Activated naive CD8-positive, alpha-beta T cell treated with anti-CD3 and anti-CD28 coated beads, Interleukin-2, amount 50 U/mL, for 24 hours (primary cell): ENCODE measurements at regions not wholly inside any gene's neighbourhood (a gene's known extent, or its start where the extent isn't known, plus 50 kb on each side); places are given as distances from the start of the nearest gene placed in this dataset.
"Not testable (repeated sequence)": the region's sequence is repeated elsewhere in the genome, so short reads cannot be mapped to it uniquely, and the experiment has no call there.

Source experiments
- ATAC-seq: fragments of 150-1000 bp; cut with Tn5 transposase; one replicate; pipeline ENCODE4 v1.10.0; 2021
- DNase-seq: peaks from one replicate; pipeline ENCODE4 v3.0.0; 2021
- H3K27ac Mint-ChIP-seq: one replicate; pipeline ENCODE4 v1.8.0; 2021; ENCODE audit warnings: mild to moderate bottlenecking, mixed read lengths
- H3K27me3 Mint-ChIP-seq: one replicate; pipeline ENCODE4 v1.8.0; 2021; ENCODE audit warnings: mixed read lengths
- H3K36me3 Mint-ChIP-seq: one replicate; pipeline ENCODE4 v1.8.0; 2021; ENCODE audit warnings: low read depth, mixed read lengths
- H3K4me1 Mint-ChIP-seq: one replicate; pipeline ENCODE4 v1.8.0; 2021; ENCODE audit warnings: mixed read lengths
- H3K4me3 Mint-ChIP-seq: one replicate; pipeline ENCODE4 v1.8.0; 2021; ENCODE audit warnings: mild to moderate bottlenecking, moderate library complexity, mixed read lengths
- H3K9me3 Mint-ChIP-seq: one replicate; pipeline ENCODE4 v1.8.0; 2021; ENCODE audit warnings: mixed read lengths

DNA sequence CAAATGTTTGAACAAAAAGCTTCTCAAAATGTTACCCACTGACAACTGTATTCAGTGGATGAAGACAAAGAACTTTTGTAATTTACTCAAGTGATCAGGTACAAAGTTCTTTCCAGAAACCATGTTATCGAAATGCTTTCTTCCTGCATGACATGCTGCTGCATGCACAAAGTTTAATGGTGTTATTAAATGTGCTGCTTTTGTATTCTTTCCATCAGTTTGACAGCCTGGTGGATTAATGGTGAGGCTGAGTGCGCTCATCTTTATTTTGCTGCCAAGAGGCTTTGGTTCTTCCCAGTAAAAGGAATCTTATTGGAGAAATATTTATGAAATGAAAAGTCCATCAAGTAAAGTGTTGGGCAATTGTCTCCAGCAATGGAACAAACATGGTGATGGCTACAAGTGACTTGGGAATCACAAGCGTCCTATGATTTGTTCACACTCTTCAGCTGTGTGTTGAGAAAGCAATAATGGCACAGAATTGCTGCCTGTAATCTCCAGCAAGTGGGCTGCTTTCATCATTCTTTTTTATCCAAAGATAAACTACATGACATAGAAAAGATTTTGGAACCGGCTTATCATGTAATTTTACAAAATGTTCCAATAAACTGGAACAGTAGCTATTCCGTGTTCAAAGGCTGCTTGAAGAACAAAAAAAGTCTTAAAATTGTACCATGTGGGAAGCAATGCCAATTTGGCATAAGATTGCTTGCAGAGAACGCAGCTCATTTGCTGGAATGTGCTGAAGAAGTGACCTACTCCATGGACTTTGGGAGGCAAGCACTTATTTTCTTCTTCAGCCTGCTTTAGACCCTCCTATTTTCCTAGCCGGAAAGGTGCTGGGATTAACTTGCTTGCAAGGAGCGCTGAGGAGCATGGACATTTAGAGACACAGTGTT, 153.1 kb downstream of the HSD17B3 start:
- Mint-ChIP-seq H3K27ac (no peak overlapping the region), H3K4me3 (no peak overlapping the region), H3K4me1 (peaks cover 34% of the 10 kb centered on the region), H3K9me3 (no peaks in the 10 kb centered on the region), H3K36me3 (no peaks in the 10 kb centered on the region), H3K27me3 (peaks cover 43% of the 10 kb centered on the region)
- DNase-seq (no peak), ATAC-seq (no peak)

DNA sequence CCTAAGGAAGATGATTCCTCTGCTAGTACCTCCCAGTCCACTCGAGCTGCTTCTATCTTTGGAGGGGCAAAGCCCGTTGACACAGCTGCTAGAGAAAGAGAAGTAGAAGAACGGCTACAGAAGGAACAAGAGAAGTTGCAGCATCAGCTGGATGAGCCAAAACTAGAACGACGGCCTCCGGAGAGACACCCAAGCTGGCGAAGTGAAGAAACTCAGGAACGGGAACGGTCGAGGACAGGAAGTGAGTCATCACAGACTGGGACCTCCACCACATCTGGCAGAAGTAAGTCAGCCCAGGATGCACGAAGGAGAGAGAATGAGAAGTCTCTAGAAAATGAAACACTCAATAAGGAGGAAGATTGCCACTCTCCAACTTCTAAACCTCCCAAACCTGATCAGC, 154.9 kb downstream of the HSD17B3 start:
- Mint-ChIP-seq H3K4me1 (peaks cover 31% of the 10 kb centered on the region), H3K27me3 (peaks cover 39% of the 10 kb centered on the region)
- not testable (repeated sequence) for H3K4me3 Mint-ChIP-seq, ATAC-seq, H3K36me3 Mint-ChIP-seq, H3K9me3 Mint-ChIP-seq, H3K27ac Mint-ChIP-seq, DNase-seq

DNA sequence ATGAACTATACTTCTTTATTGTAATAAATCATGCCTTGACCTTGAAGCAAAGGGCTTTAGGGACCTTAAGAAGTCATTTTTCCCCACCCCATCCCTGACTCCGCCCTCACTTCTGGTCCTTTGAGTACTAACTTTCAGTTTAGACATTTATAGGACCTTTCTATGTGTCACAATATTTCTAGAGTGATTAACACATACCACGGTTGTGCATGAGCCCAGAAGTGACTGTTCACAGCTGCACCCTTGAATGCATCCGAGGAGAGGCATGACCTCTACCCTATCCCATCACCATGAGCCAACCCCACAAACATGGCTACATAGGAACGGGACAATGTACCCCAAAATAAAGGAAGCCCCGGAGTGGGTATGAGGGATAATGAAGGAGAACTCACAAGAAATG, 160.3 kb downstream of the HSD17B3 start:
- Mint-ChIP-seq H3K27me3 (peaks cover 11% of the 10 kb centered on the region), H3K4me3 (no peak overlapping the region), H3K27ac (no peak overlapping the region), H3K4me1 (peaks cover 8% of the 10 kb centered on the region), H3K9me3 (no peaks in the 10 kb centered on the region), H3K36me3 (no peaks in the 10 kb centered on the region)
- DNase-seq (no peak), ATAC-seq (peak; percentile 28)

DNA sequence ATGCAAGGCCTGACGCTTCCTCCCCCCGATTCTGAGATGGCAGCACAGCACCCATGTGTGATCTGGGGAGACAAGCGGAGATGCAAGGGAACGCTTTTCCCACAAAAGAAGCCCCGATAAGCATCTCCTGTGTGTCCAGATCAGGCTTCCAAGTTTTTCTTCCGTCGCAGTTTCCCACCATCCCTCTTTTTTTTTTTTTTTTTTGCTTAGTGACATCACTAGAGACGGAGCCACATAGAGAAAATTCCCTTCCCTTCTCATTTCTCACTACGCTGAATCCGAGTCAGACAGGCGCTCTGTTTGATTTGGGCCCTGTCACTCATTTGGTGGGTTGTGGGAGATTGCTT, 160.9 kb downstream of the HSD17B3 start:
- ATAC-seq = no peak
- Mint-ChIP-seq H3K9me3 (no peaks in the 10 kb centered on the region), H3K4me1 (peaks cover 8% of the 10 kb centered on the region), H3K27ac (no peak overlapping the region), H3K36me3 (no peaks in the 10 kb centered on the region), H3K27me3 (peaks cover 6% of the 10 kb centered on the region), H3K4me3 (no peak overlapping the region)
- DNase-seq = no peak

DNA sequence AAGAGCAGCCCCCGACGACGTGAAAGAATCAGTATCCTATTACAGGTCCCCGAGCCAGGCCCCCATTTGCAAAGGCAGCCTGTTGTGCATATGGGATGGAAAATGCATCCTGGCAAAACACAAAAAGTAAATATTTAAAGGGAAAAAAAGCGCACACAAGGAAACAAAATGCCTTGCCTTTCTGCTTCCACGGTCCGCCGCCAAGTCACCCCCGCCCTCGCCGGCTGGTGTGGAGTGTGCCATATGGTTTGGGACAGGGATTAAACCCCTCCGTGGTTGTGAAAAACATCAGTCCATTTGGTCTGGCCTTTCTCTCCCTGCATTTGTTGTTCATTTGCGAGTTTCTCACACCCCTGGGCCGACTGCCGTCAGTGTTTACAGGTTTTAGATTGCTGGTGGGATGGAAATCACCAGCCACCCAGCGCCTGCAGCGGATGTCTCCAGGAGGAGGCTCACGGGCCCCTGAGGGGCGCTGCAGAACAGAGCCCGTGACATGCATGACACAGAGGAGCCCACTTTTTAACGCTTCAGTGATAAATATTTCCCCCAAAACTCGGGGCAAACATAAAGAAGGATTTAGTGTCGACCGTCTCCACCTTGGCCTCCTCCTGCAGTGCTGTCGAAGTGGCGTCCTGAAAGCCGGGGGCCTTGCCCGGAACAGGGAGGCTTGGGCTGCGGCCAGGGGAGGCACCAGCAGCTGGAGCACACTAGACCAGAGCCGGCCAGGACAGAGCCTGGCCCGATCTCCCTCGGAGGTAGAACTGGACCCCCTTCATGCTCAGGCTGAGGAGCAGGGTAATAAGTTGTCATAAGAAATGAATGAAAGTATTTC, 161.5 kb downstream of the HSD17B3 start:
- Mint-ChIP-seq H3K9me3 (no peaks in the 10 kb centered on the region), H3K27ac (no peak overlapping the region), H3K4me1 (peaks cover 12% of the 10 kb centered on the region), H3K36me3 (no peaks in the 10 kb centered on the region), H3K4me3 (no peak overlapping the region), H3K27me3 (peaks cover 6% of the 10 kb centered on the region)
- DNase-seq (no peak), ATAC-seq (no peak)

GRCh38 chr9:96139592-96140295, 162.2 kb downstream of the HSD17B3 start:
- ATAC-seq = no peak
- Mint-ChIP-seq H3K36me3 (no peaks in the 10 kb centered on the region), H3K9me3 (no peaks in the 10 kb centered on the region), H3K4me3 (no peak overlapping the region), H3K27ac (no peak overlapping the region), H3K27me3 (peaks cover 4% of the 10 kb centered on the region), H3K4me1 (peaks cover 19% of the 10 kb centered on the region)
- DNase-seq = no peak

DNA sequence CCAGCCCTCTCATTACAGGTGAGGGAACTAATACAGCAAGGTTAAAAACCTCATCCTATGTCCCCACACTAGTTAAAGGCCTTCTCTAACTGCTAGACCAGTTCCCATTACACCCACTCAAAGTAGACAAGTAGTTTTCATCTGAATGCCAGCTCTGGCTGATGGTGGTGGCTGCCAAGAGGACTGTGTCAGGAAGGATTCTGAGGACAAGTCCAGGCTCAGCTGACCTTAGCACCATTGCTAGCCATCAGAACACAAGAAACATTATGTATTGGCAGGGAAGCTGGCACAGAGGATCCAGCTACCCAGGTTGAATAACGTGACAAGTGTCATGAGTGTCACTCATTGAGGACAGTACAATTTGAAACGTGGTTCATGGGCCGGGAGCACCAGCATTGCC, 163.4 kb downstream of the HSD17B3 start:
- Mint-ChIP-seq H3K36me3 (no peaks in the 10 kb centered on the region), H3K9me3 (no peaks in the 10 kb centered on the region)

GRCh38 chr9:96137671-96138429, 164.1 kb downstream of the HSD17B3 start:
- ATAC-seq (no peak), DNase-seq (no peak)
- peaks cover 20% of the 10 kb centered on the region for H3K4me1 Mint-ChIP-seq
- no peaks in the 10 kb centered on the region for H3K9me3 Mint-ChIP-seq
- no peaks in the 10 kb centered on the region for H3K36me3 Mint-ChIP-seq
- H3K27me3 Mint-ChIP-seq = no peaks in the 10 kb centered on the region
- no peak overlapping the region for H3K27ac Mint-ChIP-seq
- H3K4me3 Mint-ChIP-seq = no peak overlapping the region

More for the DNA sequence above, 163.4 kb downstream of the HSD17B3 start:
- Mint-ChIP-seq H3K4me1 (peaks cover 20% of the 10 kb centered on the region), H3K27me3 (no peaks in the 10 kb centered on the region), H3K27ac (no peak overlapping the region), H3K4me3 (no peak overlapping the region)
- DNase-seq = no peak
- ATAC-seq = no peak

- Mint-ChIP-seq H3K4me3 (no peak overlapping the region), H3K9me3 (no peaks in the 10 kb centered on the region), H3K36me3 (no peaks in the 10 kb centered on the region), H3K4me1 (peaks cover 20% of the 10 kb centered on the region), H3K27ac (no peak overlapping the region), H3K27me3 (no peaks in the 10 kb centered on the region)
- DNase-seq (no peak), ATAC-seq (no peak)
Measured at GRCh38 chr9:96136992-96137670, 164.8 kb downstream of the HSD17B3 start.

- Mint-ChIP-seq H3K27me3 (no peaks in the 10 kb centered on the region), H3K9me3 (no peaks in the 10 kb centered on the region), H3K4me1 (peaks cover 20% of the 10 kb centered on the region), H3K27ac (no peak overlapping the region), H3K36me3 (no peaks in the 10 kb centered on the region), H3K4me3 (no peak overlapping the region)
- no peak for ATAC-seq
- no peak for DNase-seq
Measured at GRCh38 chr9:96135753-96136290, 166.2 kb downstream of the HSD17B3 start.

GRCh38 chr9:96135076-96135752, 166.8 kb downstream of the HSD17B3 start:
- Mint-ChIP-seq H3K9me3 (no peaks in the 10 kb centered on the region), H3K36me3 (no peaks in the 10 kb centered on the region), H3K4me1 (peaks cover 20% of the 10 kb centered on the region), H3K4me3 (no peak overlapping the region), H3K27ac (no peak overlapping the region), H3K27me3 (no peaks in the 10 kb centered on the region)
- DNase-seq (no peak), ATAC-seq (no peak)

- H3K27ac Mint-ChIP-seq = no peak overlapping the region
- ATAC-seq (no peak), DNase-seq (no peak)
- no peak overlapping the region for H3K4me3 Mint-ChIP-seq
- no peaks in the 10 kb centered on the region for H3K27me3 Mint-ChIP-seq
- peaks cover 20% of the 10 kb centered on the region for H3K4me1 Mint-ChIP-seq
- no peaks in the 10 kb centered on the region for H3K9me3 Mint-ChIP-seq
- H3K36me3 Mint-ChIP-seq = no peaks in the 10 kb centered on the region
Measured at GRCh38 chr9:96133321-96134021, 168.5 kb downstream of the HSD17B3 start.
